Kidney (tissue), 13 donors: ENCODE measurements at regions not wholly inside any gene's neighbourhood (a gene's known extent, or its start where the extent isn't known, plus 50 kb on each side); places are given as distances from the start of the nearest gene placed in this dataset.

Source experiments
- DNase-seq, 5 donors: peaks; one replicate each; pipeline ENCODE4 v3.0.0-alpha.2; 2013 to 2020
- FAIRE-seq: peaks from 2 replicates; lab custom pipeline; 2012; peaks lifted over from hg19 to GRCh38; lab: Jason Lieb, UNC
- H3K27ac ChIP-seq, 2 donors: one replicate each; pipeline ENCODE4 v1.7.0; 2013; ENCODE audit warnings: low read depth in 2 of 2, low read length in 2 of 2, inconsistent platforms in 1 of 2
- H3K27me3 ChIP-seq: one replicate; pipeline ENCODE4 v1.7.1; 2013; ENCODE audit warnings: low read length, inconsistent platforms; ENCODE audit not compliant: control insufficient read depth, insufficient read depth
- H3K36me3 ChIP-seq, 3 donors: one replicate each; pipeline versions ENCODE4 v1.7.0 to v1.7.1; 2013; ENCODE audit warnings: low read length in 3 of 3, control low read depth in 1 of 3, inconsistent platforms in 1 of 3; ENCODE audit not compliant: insufficient read depth in 3 of 3, control insufficient read depth in 2 of 3
- H3K4me1 ChIP-seq, 3 donors: one replicate each; pipeline versions ENCODE4 v1.7.0 to v1.7.1; 2013; ENCODE audit warnings: low read length in 3 of 3, inconsistent platforms in 1 of 3, low read depth in 1 of 3; ENCODE audit not compliant: control insufficient read depth in 2 of 3, insufficient read depth in 2 of 3
- H3K4me3 ChIP-seq, 3 donors: one replicate each; pipeline versions ENCODE4 v1.7.0 to v1.8.1; 2013; ENCODE audit warnings: low read length in 3 of 3, control low read depth in 1 of 3, inconsistent platforms in 1 of 3
- H3K9ac ChIP-seq, 3 donors: one replicate each; pipeline versions ENCODE4 v1.7.0 to v1.7.1; 2013; ENCODE audit warnings: low read length in 3 of 3, control low read depth in 1 of 3, inconsistent platforms in 1 of 3
- H3K9me3 ChIP-seq, 3 donors: one replicate each; pipeline versions ENCODE4 v1.7.0 to v1.7.1; 2013; ENCODE audit warnings: low read length in 3 of 3, control low read depth in 1 of 3, inconsistent platforms in 1 of 3; ENCODE audit not compliant: control insufficient read depth in 2 of 3, insufficient read depth in 1 of 3
- intact Hi-C: fragments of 100-400 bp; cut with DNase I; formaldehyde crosslinking; loops from one replicate; pipeline ENCODE4 v1.11.1; 2022
- TF ChIP-seq, protein P1 (sequence below): IDR thresholded peaks from 3 replicates; pipeline ENCODE4 v1.5.1; 2012; ENCODE audit warnings: mild to moderate bottlenecking, moderate library complexity, borderline replicate concordance; ENCODE audit not compliant: insufficient read depth; ENCODE audit errors: extremely low read depth
- donor health status: control.
- donor health status: control.
- donor health status: control.
- donor health status: control.
- donor health status: control.
- donor health status: DM: yes; HTN: yes; CAD: no.
- donor health status: Normal renal cell carcinoma (clear cell type).

DNA sequence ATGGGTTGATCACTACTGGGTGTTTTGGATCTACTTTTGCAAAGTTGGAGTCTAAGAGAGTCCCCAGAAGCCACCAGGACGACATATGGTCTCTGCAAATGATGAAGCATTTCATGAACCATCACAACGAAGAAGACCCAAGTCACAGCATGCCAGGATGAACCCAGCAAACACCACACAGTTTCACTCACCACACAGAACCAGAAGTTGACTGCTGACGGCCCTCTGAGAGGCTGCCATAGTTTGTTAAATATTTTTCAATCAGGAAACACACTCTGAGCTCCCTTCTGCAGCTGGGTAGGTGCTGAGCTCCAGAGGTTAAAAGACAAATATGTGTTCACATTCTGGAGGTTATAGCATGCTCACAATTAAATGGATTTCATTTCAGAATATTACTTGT, 271.4 kb downstream of the DCDC2C start:
- TF ChIP-seq, protein P1, sequence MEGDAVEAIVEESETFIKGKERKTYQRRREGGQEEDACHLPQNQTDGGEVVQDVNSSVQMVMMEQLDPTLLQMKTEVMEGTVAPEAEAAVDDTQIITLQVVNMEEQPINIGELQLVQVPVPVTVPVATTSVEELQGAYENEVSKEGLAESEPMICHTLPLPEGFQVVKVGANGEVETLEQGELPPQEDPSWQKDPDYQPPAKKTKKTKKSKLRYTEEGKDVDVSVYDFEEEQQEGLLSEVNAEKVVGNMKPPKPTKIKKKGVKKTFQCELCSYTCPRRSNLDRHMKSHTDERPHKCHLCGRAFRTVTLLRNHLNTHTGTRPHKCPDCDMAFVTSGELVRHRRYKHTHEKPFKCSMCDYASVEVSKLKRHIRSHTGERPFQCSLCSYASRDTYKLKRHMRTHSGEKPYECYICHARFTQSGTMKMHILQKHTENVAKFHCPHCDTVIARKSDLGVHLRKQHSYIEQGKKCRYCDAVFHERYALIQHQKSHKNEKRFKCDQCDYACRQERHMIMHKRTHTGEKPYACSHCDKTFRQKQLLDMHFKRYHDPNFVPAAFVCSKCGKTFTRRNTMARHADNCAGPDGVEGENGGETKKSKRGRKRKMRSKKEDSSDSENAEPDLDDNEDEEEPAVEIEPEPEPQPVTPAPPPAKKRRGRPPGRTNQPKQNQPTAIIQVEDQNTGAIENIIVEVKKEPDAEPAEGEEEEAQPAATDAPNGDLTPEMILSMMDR = no peak
- FAIRE-seq (no peak), DNase-seq (no peak)
- Histone ChIP-seq H3K9me3 (peaks cover 0 to 5% (median 4%) of the 10 kb centered on the region in 3 donors), H3K9ac (no peak overlapping the region), H3K4me1 (no peaks in the 10 kb centered on the region), H3K36me3 (no peaks in the 10 kb centered on the region), H3K4me3 (no peak overlapping the region), H3K27me3 (no peaks in the 10 kb centered on the region), H3K27ac (no peak overlapping the region)
- intact Hi-C loops = no loop called here

DNA sequence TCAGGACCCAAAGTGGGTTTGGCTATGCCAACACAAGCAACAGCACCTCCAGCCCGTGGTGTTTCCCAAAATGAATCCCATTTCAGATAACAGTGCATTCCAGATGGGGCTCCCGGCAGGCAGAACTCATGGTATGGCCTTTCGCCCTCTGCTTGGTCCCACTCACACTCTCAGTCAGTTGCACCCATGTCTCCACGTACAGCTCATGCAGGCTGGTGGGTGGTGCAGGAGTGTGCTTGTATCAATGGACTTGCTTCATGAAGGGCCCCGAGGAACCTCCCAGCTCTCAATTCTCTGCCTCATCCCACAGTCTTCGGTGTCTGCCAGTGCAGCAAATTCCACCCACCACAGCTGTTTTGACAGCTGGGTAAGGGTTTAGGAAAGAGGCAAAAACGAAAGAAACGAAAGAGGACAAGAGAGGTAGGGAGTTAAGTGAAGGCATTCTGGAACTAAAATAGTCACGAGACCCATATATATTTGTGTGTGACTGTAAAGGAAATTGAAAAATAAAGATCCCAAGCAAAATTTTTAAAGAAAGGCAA, 278.1 kb downstream of the DCDC2C start:
- Histone ChIP-seq H3K9me3 (peaks cover 0 to 4% (median 0%) of the 10 kb centered on the region in 3 donors), H3K9ac (no peak overlapping the region), H3K4me3 (no peak overlapping the region), H3K4me1 (no peaks in the 10 kb centered on the region), H3K36me3 (no peaks in the 10 kb centered on the region), H3K27ac (no peak overlapping the region), H3K27me3 (no peaks in the 10 kb centered on the region)
- DNase-seq (no peak), FAIRE-seq (no peak)
- intact Hi-C loops = no loop called here
- TF ChIP-seq, protein P1 = no peak

DNA sequence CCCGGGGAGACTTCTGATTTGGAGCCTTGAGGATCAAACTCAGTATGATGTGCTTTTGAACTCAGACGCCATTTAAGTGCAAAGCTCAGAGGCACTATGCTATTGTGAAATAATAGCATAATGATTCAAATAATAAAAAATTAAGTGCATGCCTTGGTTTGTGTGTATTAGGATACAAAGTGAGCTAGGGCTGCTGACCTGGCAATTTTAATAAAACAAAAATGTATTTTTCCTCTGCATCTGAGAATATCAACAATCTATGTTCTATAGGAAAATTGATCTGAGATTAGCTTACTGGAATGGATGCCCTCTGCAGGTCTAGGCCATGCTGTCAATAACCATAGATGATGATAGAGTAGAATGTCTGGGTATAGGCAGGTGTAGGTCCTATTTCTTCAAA, 278.8 kb downstream of the DCDC2C start:
- FAIRE-seq (no peak), DNase-seq (no peak)
- Histone ChIP-seq H3K4me3 (no peak overlapping the region), H3K27ac (no peak overlapping the region), H3K36me3 (no peaks in the 10 kb centered on the region), H3K27me3 (no peaks in the 10 kb centered on the region), H3K9me3 (peaks cover 0 to 4% (median 0%) of the 10 kb centered on the region in 3 donors), H3K9ac (no peak overlapping the region), H3K4me1 (no peaks in the 10 kb centered on the region)
- TF ChIP-seq, protein P1 = no peak
- intact Hi-C loops = no loop called here

DNA sequence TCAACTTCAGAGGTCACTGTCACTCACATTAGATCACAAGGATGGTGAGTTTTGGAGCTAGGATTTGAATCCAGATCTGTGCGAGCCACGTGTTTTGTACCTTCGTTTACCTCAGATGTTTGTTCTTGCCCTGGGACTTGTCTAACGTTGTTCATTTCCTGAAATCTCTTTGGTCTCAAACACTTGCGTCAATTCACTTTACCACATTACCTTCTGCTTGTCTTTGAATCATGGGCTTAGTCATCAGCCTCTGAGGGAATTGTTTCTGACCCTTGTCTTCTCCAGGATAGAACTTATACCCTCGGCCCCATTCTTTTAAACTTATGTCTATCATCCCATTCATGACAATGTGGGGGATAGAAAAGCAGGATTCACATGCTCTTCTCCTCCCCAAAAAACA, 282.7 kb downstream of the DCDC2C start:
- no peaks in the 10 kb centered on the region for H3K4me1 ChIP-seq
- TF ChIP-seq, protein P1 = no peak
- FAIRE-seq = no peak
- no peaks in the 10 kb centered on the region for H3K27me3 ChIP-seq
- H3K9ac ChIP-seq = no peak overlapping the region
- H3K9me3 ChIP-seq = no peaks in the 10 kb centered on the region
- intact Hi-C loops = no loop called here
- H3K4me3 ChIP-seq = no peak overlapping the region
- H3K36me3 ChIP-seq = no peaks in the 10 kb centered on the region
- H3K27ac ChIP-seq = no peak overlapping the region
- DNase-seq = no peak
